SK-N-SH (cell line): ENCODE measurements at regions not wholly inside any gene's neighbourhood (a gene's known extent, or its start where the extent isn't known, plus 50 kb on each side); places are given as distances from the start of the nearest gene placed in this dataset.

Experiments
- ELF1 ChIP-seq: IDR thresholded peaks from 2 replicates; pipeline ENCODE4 v1.4.0; 2012
- EP300 ChIP-seq, 2 experiments: IDR thresholded peaks; 2 replicates each; pipeline versions ENCODE4 v1.4.0 to v1.6.1; 2012; ENCODE audit warnings: borderline replicate concordance in 1 of 2, low read depth in 1 of 2, low read length in 1 of 2
- EZH2phosphoT487 ChIP-seq: fragments of 200-600 bp; sonication (generic); IDR thresholded peaks from 2 replicates; pipeline ENCODE4 v1.6.1; 2017; ENCODE audit warnings: low read depth, mixed run types, mild to moderate bottlenecking, antibody characterized with exemption, moderate library complexity, borderline replicate concordance
- JUND ChIP-seq: IDR thresholded peaks from 2 replicates; pipeline ENCODE4 v1.4.0; 2012
- NFIC ChIP-seq: IDR thresholded peaks from 2 replicates; pipeline ENCODE4 v1.4.0; 2012; ENCODE audit warnings: borderline replicate concordance
- NRF1 ChIP-seq: IDR thresholded peaks from 2 replicates; pipeline ENCODE4 v1.6.1; 2012; ENCODE audit warnings: low read depth, mild to moderate bottlenecking, low read length
- POLR2AphosphoS5 ChIP-seq: IDR thresholded peaks from 2 replicates; pipeline ENCODE4 v1.6.1; 2012; ENCODE audit warnings: low read depth, low read length
- RFX5 ChIP-seq: IDR thresholded peaks from 2 replicates; pipeline ENCODE4 v1.6.1; 2012; ENCODE audit warnings: mild to moderate bottlenecking, improper control_type of control experiment, low read length
- TAF1 ChIP-seq: IDR thresholded peaks from 2 replicates; pipeline ENCODE4 v1.6.1; 2012; ENCODE audit warnings: low read depth, mild to moderate bottlenecking, low read length, moderate library complexity, borderline replicate concordance
- TEAD4 ChIP-seq: IDR thresholded peaks from 2 replicates; pipeline ENCODE4 v1.4.0; 2012; ENCODE audit warnings: mild to moderate bottlenecking, borderline replicate concordance; ENCODE audit not compliant: insufficient read depth
- TF ChIP-seq, protein P1 (sequence below): IDR thresholded peaks from 2 replicates; pipeline ENCODE4 v1.4.0; 2012; ENCODE audit warnings: low read depth
- TF ChIP-seq, protein P2 (sequence below): fragments of 200-600 bp; sonication (generic); IDR thresholded peaks from 2 replicates; pipeline ENCODE4 v1.6.1; 2017; ENCODE audit warnings: antibody characterized with exemption, mild to moderate bottlenecking, moderate library complexity
- TF ChIP-seq, protein P3 (sequence below): IDR thresholded peaks from 2 replicates; pipeline ENCODE4 v1.4.0; 2012; ENCODE audit warnings: low read depth, borderline replicate concordance

DNA sequence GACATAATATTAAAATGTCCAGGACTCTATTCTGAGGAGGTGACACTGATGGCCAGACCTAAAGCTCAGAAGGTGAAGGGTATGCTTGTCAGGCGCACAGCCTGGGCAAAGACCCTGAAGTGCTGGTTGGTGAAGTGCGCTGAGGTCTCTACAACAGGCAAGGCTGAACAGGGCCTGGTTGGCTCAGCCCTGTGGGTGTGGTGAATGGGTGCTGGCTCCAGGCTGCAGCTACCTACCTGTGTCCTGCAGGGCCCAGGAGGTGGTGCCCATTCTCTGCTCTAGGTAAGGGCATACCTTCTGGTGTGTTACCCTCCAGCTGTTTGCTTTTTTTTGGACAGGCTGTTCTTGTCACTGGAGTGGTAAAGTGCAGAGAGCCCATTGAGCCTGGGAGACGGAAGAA is 85.1 kb downstream of the RAMP3 start:
- TF ChIP-seq JUND (no peak), NRF1 (no peak), ELF1 (no peak), RFX5 (no peak), TAF1 (no peak), TEAD4 (no peak), NFIC (no peak), EZH2phosphoT487 (no peak), POLR2AphosphoS5 (no peak), EP300 (IDR thresholded peaks at IDR 0.05; ENCODE audit: borderline replicate concordance in 1 of 2, low read depth in 1 of 2, low read length in 1 of 2) (no peak)
- TF ChIP-seq, protein P1, sequence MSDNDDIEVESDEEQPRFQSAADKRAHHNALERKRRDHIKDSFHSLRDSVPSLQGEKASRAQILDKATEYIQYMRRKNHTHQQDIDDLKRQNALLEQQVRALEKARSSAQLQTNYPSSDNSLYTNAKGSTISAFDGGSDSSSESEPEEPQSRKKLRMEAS, result no peak
- TF ChIP-seq, protein P2, sequence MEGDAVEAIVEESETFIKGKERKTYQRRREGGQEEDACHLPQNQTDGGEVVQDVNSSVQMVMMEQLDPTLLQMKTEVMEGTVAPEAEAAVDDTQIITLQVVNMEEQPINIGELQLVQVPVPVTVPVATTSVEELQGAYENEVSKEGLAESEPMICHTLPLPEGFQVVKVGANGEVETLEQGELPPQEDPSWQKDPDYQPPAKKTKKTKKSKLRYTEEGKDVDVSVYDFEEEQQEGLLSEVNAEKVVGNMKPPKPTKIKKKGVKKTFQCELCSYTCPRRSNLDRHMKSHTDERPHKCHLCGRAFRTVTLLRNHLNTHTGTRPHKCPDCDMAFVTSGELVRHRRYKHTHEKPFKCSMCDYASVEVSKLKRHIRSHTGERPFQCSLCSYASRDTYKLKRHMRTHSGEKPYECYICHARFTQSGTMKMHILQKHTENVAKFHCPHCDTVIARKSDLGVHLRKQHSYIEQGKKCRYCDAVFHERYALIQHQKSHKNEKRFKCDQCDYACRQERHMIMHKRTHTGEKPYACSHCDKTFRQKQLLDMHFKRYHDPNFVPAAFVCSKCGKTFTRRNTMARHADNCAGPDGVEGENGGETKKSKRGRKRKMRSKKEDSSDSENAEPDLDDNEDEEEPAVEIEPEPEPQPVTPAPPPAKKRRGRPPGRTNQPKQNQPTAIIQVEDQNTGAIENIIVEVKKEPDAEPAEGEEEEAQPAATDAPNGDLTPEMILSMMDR, result no peak
- TF ChIP-seq, protein P3, sequence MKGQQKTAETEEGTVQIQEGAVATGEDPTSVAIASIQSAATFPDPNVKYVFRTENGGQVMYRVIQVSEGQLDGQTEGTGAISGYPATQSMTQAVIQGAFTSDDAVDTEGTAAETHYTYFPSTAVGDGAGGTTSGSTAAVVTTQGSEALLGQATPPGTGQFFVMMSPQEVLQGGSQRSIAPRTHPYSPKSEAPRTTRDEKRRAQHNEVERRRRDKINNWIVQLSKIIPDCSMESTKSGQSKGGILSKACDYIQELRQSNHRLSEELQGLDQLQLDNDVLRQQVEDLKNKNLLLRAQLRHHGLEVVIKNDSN, result no peak
